HFFc6 (cell line): ENCODE measurements at regions not wholly inside any gene's neighbourhood (a gene's known extent, or its start where the extent isn't known, plus 50 kb on each side); places are given as distances from the start of the nearest gene placed in this dataset.

Source experiments
- DNase-seq: peaks from one replicate; pipeline ENCODE4 v3.0.0-alpha.2; 2018
- H3K27ac Mint-ChIP-seq: 2 replicates; pipeline ENCODE4 v1.8.0; 2020; ENCODE audit warnings: mild to moderate bottlenecking, mixed read lengths
- H3K27me3 Mint-ChIP-seq: 2 replicates; pipeline ENCODE4 v1.8.0; 2021; ENCODE audit warnings: mild to moderate bottlenecking, moderate library complexity, mixed read lengths; ENCODE audit not compliant: insufficient read depth
- H3K36me3 Mint-ChIP-seq: 2 replicates; pipeline ENCODE4 v1.8.0; 2021; ENCODE audit warnings: low read depth, mixed read lengths
- H3K4me1 Mint-ChIP-seq: 2 replicates; pipeline ENCODE4 v1.8.0; 2020; ENCODE audit warnings: low read depth, mixed read lengths
- H3K4me3 Mint-ChIP-seq: 2 replicates; pipeline ENCODE4 v1.8.0; 2020; ENCODE audit warnings: mild to moderate bottlenecking, moderate library complexity, mixed read lengths
- H3K9me3 Mint-ChIP-seq: 2 replicates; pipeline ENCODE4 v1.8.0; 2020; ENCODE audit warnings: mild to moderate bottlenecking, mixed read lengths
- CTCF ChIP-seq: fragments of 200-600 bp; sonication (generic); IDR thresholded peaks from 2 replicates; pipeline ENCODE4 v1.5.0; 2021; ENCODE audit warnings: antibody characterized with exemption, mild to moderate bottlenecking

- no peak overlapping the region for H3K4me3 Mint-ChIP-seq
- H3K9me3 Mint-ChIP-seq, result peaks cover 11% of the 10 kb centered on the region
- H3K36me3 Mint-ChIP-seq, result peaks cover 23% of the 10 kb centered on the region
- no peak for TF ChIP-seq CTCF
- no peak for DNase-seq
- peaks cover 53% of the 10 kb centered on the region for H3K4me1 Mint-ChIP-seq
- H3K27me3 Mint-ChIP-seq, result no peaks in the 10 kb centered on the region
- no peak overlapping the region for H3K27ac Mint-ChIP-seq
Observed at GRCh38 chr2:174668075-174668474, 70.5 kb upstream of the WIPF1 start.

- DNase-seq, result no peak
- Mint-ChIP-seq H3K27me3 (no peaks in the 10 kb centered on the region), H3K27ac (peak overlapping the region; percentile 44), H3K4me3 (no peak overlapping the region), H3K36me3 (peaks cover 16% of the 10 kb centered on the region), H3K9me3 (peaks cover 7% of the 10 kb centered on the region), H3K4me1 (peaks cover 60% of the 10 kb centered on the region)
- no peak for TF ChIP-seq CTCF
Observed at GRCh38 chr2:174667250-174667860, 69.8 kb upstream of the WIPF1 start.

- no peak overlapping the region for H3K4me3 Mint-ChIP-seq
- H3K27ac Mint-ChIP-seq, result peak overlapping the region; percentile 44; the same call in 1 of the 2 replicates
- H3K27me3 Mint-ChIP-seq, result no peaks in the 10 kb centered on the region
- H3K36me3 Mint-ChIP-seq, result peaks cover 11% of the 10 kb centered on the region
- no peak for DNase-seq
- TF ChIP-seq CTCF, result no peak
- peaks cover 2% of the 10 kb centered on the region for H3K9me3 Mint-ChIP-seq
- peaks cover 65% of the 10 kb centered on the region for H3K4me1 Mint-ChIP-seq
Observed at GRCh38 chr2:174666845-174667244, 69.2 kb upstream of the WIPF1 start.

- Mint-ChIP-seq H3K27me3 (no peaks in the 10 kb centered on the region), H3K4me1 (peaks cover 70% of the 10 kb centered on the region), H3K36me3 (peaks cover 5% of the 10 kb centered on the region), H3K27ac (0 out of 2 replicates have a peak overlapping the region, but pooled peaks have one; percentile 44), H3K4me3 (no peak overlapping the region), H3K9me3 (no peaks in the 10 kb centered on the region)
- TF ChIP-seq CTCF, result no peak
- no peak for DNase-seq
Observed at GRCh38 chr2:174666312-174666711, 68.7 kb upstream of the WIPF1 start.

- no peak for DNase-seq
- no peaks in the 10 kb centered on the region for H3K36me3 Mint-ChIP-seq
- H3K4me1 Mint-ChIP-seq, result peaks cover 71% of the 10 kb centered on the region
- peak overlapping the region; percentile 93 for H3K27ac Mint-ChIP-seq
- H3K27me3 Mint-ChIP-seq, result no peaks in the 10 kb centered on the region
- TF ChIP-seq CTCF, result no peak
- no peaks in the 10 kb centered on the region for H3K9me3 Mint-ChIP-seq
- H3K4me3 Mint-ChIP-seq, result peak overlapping the region; percentile 58
Observed at GRCh38 chr2:174664084-174664759, 66.6 kb upstream of the WIPF1 start.
